Right atrium auricular region (tissue), 2 donors: ENCODE measurements at regions not wholly inside any gene's neighbourhood (a gene's known extent, or its start where the extent isn't known, plus 50 kb on each side); places are given as distances from the start of the nearest gene placed in this dataset.
A peak's percentile ranks its signal among the peaks of the same experiment; 100 is the strongest.

Experiments
- DNase-seq: peaks from one replicate; pipeline ENCODE4 v3.0.0-alpha.2; 2019; ENCODE audit warnings: low spot score
- H3K27ac ChIP-seq, 2 donors: fragments of 200-600 bp; sonication (generic); 1 replicate in 1 of 2; 2 replicates in 1 of 2; pipeline ENCODE4 v1.5.1; 2016 to 2019
- H3K27me3 ChIP-seq, 2 donors: fragments of 200-600 bp; sonication (generic); one replicate each; pipeline versions ENCODE4 v1.5.1 to v1.6.0; 2017 to 2019
- H3K36me3 ChIP-seq: fragments of 200-600 bp; sonication (generic); one replicate; pipeline ENCODE4 v1.5.1; 2016
- H3K4me1 ChIP-seq, 2 donors: fragments of 200-600 bp; sonication (generic); one replicate each; pipeline versions ENCODE4 v1.5.1 to v1.6.0; 2017 to 2019
- H3K4me3 ChIP-seq, 2 donors: fragments of 200-600 bp; sonication (generic); 1 replicate in 1 of 2; 2 replicates in 1 of 2; pipeline ENCODE4 v1.5.1; 2017 to 2019; ENCODE audit warnings: mild to moderate bottlenecking in 1 of 2, moderate library complexity in 1 of 2
- H3K9me3 ChIP-seq, 2 donors: fragments of 200-600 bp; sonication (generic); one replicate each; pipeline ENCODE4 v1.5.1; 2019
- CTCF ChIP-seq, 2 donors: fragments of 200-600 bp; sonication (generic); IDR thresholded peaks; one replicate each; pipeline ENCODE4 v1.5.1; 2019; ENCODE audit warnings: antibody characterized with exemption in 2 of 2

- Histone ChIP-seq H3K4me1 (peaks cover 0 to 22% of the 10 kb centered on the region in 2 donors), H3K27me3 (no peaks in the 10 kb centered on the region), H3K4me3 (no peak overlapping the region), H3K9me3 (no peaks in the 10 kb centered on the region), H3K27ac (peak overlapping the region; percentile 36 to 84), H3K36me3 (no peaks in the 10 kb centered on the region)
- no peak for DNase-seq
- no peak for TF ChIP-seq CTCF (IDR thresholded peaks at IDR 0.05)
Observed at GRCh38 chr2:200741468-200742202, 70.1 kb upstream of the BZW1 start.

DNA sequence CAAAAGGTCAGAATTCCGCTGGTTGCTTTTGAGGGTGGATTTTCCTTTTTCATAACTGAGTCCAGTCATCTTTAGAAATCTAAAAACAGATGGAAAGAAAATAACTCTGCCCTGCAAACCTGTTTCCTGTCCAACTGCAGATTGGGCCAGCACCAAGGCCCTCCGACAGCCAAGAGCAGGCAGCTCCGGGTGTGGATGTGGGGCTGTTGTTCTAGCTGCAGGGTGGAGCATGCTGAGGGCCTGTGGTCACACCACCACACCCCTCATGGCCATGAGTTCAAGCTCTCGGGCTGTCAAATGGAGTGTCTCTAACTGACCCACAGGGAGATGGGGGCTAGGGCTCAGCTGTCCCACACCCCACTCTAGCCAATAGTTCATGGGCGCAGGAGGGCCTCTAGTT, 69.3 kb upstream of the BZW1 start:
- peak; percentile 87 for DNase-seq
- Histone ChIP-seq H3K27me3 (no peaks in the 10 kb centered on the region), H3K9me3 (no peaks in the 10 kb centered on the region), H3K4me3 (no peak overlapping the region), H3K4me1 (peaks cover 0 to 22% of the 10 kb centered on the region in 2 donors), H3K36me3 (no peaks in the 10 kb centered on the region), H3K27ac (peak overlapping the region; percentile 36 to 84)
- no peak for TF ChIP-seq CTCF (IDR thresholded peaks at IDR 0.05)

GRCh38 chr2:200743042-200743676, 68.6 kb upstream of the BZW1 start:
- no peak for TF ChIP-seq CTCF (IDR thresholded peaks at IDR 0.05)
- Histone ChIP-seq H3K36me3 (no peaks in the 10 kb centered on the region), H3K4me1 (peaks cover 0 to 22% of the 10 kb centered on the region in 2 donors), H3K27me3 (no peaks in the 10 kb centered on the region), H3K27ac (peak overlapping the region; percentile 36 to 84), H3K4me3 (no peak overlapping the region), H3K9me3 (no peaks in the 10 kb centered on the region)
- DNase-seq = no peak

- H3K27ac ChIP-seq = no peak overlapping the region
- peaks cover 0 to 22% of the 10 kb centered on the region in 2 donors for H3K4me1 ChIP-seq
- H3K4me3 ChIP-seq = no peak overlapping the region
- no peak for TF ChIP-seq CTCF (IDR thresholded peaks at IDR 0.05)
- no peaks in the 10 kb centered on the region for H3K36me3 ChIP-seq
- DNase-seq = no peak
- no peaks in the 10 kb centered on the region for H3K9me3 ChIP-seq
- no peaks in the 10 kb centered on the region for H3K27me3 ChIP-seq
Observed at GRCh38 chr2:200744201-200744602, 67.5 kb upstream of the BZW1 start.

DNA sequence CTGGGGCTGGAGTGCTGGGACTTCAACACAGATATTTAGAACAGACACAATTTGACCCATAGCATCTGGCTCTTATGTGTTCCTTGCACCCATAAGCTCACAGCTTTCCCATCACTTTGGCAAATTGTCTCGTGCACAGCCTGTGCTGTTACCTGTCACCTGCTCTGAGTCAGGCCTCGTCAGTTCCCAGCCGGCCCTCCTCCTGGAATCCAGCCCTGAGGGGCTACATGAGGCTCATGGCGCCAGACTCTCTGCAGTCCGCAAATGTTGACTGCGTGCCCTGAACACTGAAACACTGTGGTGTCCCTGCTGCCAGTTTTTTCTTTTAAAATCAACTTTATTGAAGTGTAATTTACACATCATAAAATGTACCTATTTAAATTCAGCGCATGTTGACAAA, 65.4 kb upstream of the BZW1 start:
- Histone ChIP-seq H3K36me3 (no peaks in the 10 kb centered on the region), H3K4me3 (no peak overlapping the region), H3K4me1 (peaks cover 0 to 18% of the 10 kb centered on the region in 2 donors), H3K27me3 (no peaks in the 10 kb centered on the region), H3K9me3 (no peaks in the 10 kb centered on the region), H3K27ac (no peak overlapping the region)
- TF ChIP-seq CTCF (IDR thresholded peaks at IDR 0.05) = no peak
- DNase-seq = no peak
